Naive B cell (primary cell): ENCODE measurements at regions not wholly inside any gene's neighbourhood (a gene's known extent, or its start where the extent isn't known, plus 50 kb on each side); places are given as distances from the start of the nearest gene placed in this dataset.

Experiments
- ATAC-seq, 2 donors: fragments of 150-1000 bp; cut with Tn5 transposase; 2 replicates each; pipeline ENCODE4 v1.10.0; 2021; ENCODE audit warnings: low read depth in 2 of 2, mild to moderate bottlenecking in 2 of 2, moderate library complexity in 2 of 2
- DNase-seq: peaks from one replicate; pipeline ENCODE4 v3.0.0; 2022
- H3K27ac Mint-ChIP-seq, 6 donors: one replicate each; pipeline ENCODE4 v1.8.0; 2020 to 2022; ENCODE audit warnings: mild to moderate bottlenecking in 6 of 6, mixed read lengths in 6 of 6, moderate library complexity in 5 of 6, inconsistent platforms in 2 of 6
- H3K27me3 Mint-ChIP-seq, 3 donors: one replicate each; pipeline ENCODE4 v1.8.0; 2021 to 2022; ENCODE audit warnings: mixed read lengths in 3 of 3, mild to moderate bottlenecking in 1 of 3
- H3K36me3 Mint-ChIP-seq, 2 donors: one replicate each; pipeline ENCODE4 v1.8.0; 2020 to 2022; ENCODE audit warnings: mixed read lengths in 2 of 2, inconsistent platforms in 1 of 2, mild to moderate bottlenecking in 1 of 2
- H3K4me1 Mint-ChIP-seq, 3 donors: one replicate each; pipeline ENCODE4 v1.8.0; 2020 to 2022; ENCODE audit warnings: mixed read lengths in 3 of 3, inconsistent platforms in 1 of 3, mild to moderate bottlenecking in 1 of 3, moderate library complexity in 1 of 3
- H3K4me3 Mint-ChIP-seq, 8 donors: one replicate each; pipeline ENCODE4 v1.8.0; 2020 to 2022; ENCODE audit warnings: mild to moderate bottlenecking in 8 of 8, mixed read lengths in 8 of 8, moderate library complexity in 8 of 8, inconsistent platforms in 2 of 8
- H3K9me3 Mint-ChIP-seq, 7 donors: one replicate each; pipeline ENCODE4 v1.8.0; 2020 to 2022; ENCODE audit warnings: mixed read lengths in 7 of 7, mild to moderate bottlenecking in 5 of 7, inconsistent platforms in 2 of 7, moderate library complexity in 1 of 7

GRCh38 chr22:49063545-49063890 is 764.2 kb downstream of the BRD1 start:
- Mint-ChIP-seq H3K4me3 (no peak overlapping the region), H3K9me3 (no peaks in the 10 kb centered on the region), H3K36me3 (no peaks in the 10 kb centered on the region), H3K27ac (no peak overlapping the region), H3K4me1 (no peaks in the 10 kb centered on the region), H3K27me3 (peaks cover 18 to 40% (median 29%) of the 10 kb centered on the region in 3 donors)
- no peak for DNase-seq
- no peak for ATAC-seq

GRCh38 chr22:49062802-49063544 is 764.7 kb downstream of the BRD1 start:
- no peak for ATAC-seq
- no peaks in the 10 kb centered on the region for H3K36me3 Mint-ChIP-seq

GRCh38 chr22:49062155-49062801 is 765.4 kb downstream of the BRD1 start:
- ATAC-seq = no peak
- Mint-ChIP-seq H3K4me1 (no peaks in the 10 kb centered on the region), H3K4me3 (no peak overlapping the region), H3K27ac (no peak overlapping the region), H3K9me3 (no peaks in the 10 kb centered on the region), H3K27me3 (peaks cover 20 to 40% (median 29%) of the 10 kb centered on the region in 3 donors), H3K36me3 (no peaks in the 10 kb centered on the region)
- no peak for DNase-seq

More at GRCh38 chr22:49062802-49063544, 764.7 kb downstream of the BRD1 start:
- Mint-ChIP-seq H3K4me1 (no peaks in the 10 kb centered on the region), H3K27me3 (peaks cover 20 to 40% (median 29%) of the 10 kb centered on the region in 3 donors), H3K27ac (no peak overlapping the region), H3K9me3 (no peaks in the 10 kb centered on the region), H3K4me3 (no peak overlapping the region)
- DNase-seq = no peak

GRCh38 chr22:49057910-49058309 is 769.8 kb downstream of the BRD1 start:
- DNase-seq (no peak), ATAC-seq (no peak)
- Mint-ChIP-seq H3K4me3 (no peak overlapping the region), H3K27ac (peak overlapping the region in 1 of 6 donors; percentile 65), H3K36me3 (no peaks in the 10 kb centered on the region), H3K9me3 (no peaks in the 10 kb centered on the region), H3K27me3 (peaks cover 13 to 34% (median 19%) of the 10 kb centered on the region in 3 donors), H3K4me1 (no peaks in the 10 kb centered on the region)

- Mint-ChIP-seq H3K4me1 (peaks cover 3 to 6% (median 4%) of the 10 kb centered on the region in 3 donors), H3K27me3 (peaks cover 11 to 32% (median 12%) of the 10 kb centered on the region in 3 donors), H3K9me3 (peaks cover 0 to 2% (median 0%) of the 10 kb centered on the region in 7 donors), H3K4me3 (no peak overlapping the region), H3K36me3 (no peaks in the 10 kb centered on the region), H3K27ac (no peak overlapping the region)
- no peak for DNase-seq
- no peak for ATAC-seq
These were observed 771.4 kb downstream of the BRD1 start for GRCh38 chr22:49056301-49056700.

GRCh38 chr22:49055406-49055805 is 772.3 kb downstream of the BRD1 start:
- peaks cover 0 to 2% (median 0%) of the 10 kb centered on the region in 7 donors for H3K9me3 Mint-ChIP-seq
- DNase-seq (no peak), ATAC-seq (no peak)
- H3K27ac Mint-ChIP-seq = no peak overlapping the region
- H3K4me3 Mint-ChIP-seq = no peak overlapping the region
- H3K27me3 Mint-ChIP-seq = peaks cover 6 to 30% (median 11%) of the 10 kb centered on the region in 3 donors
- no peaks in the 10 kb centered on the region for H3K36me3 Mint-ChIP-seq
- H3K4me1 Mint-ChIP-seq = peaks cover 3 to 6% (median 4%) of the 10 kb centered on the region in 3 donors

- H3K4me3 Mint-ChIP-seq = no peak overlapping the region
These were observed 774.1 kb downstream of the BRD1 start for GRCh38 chr22:49053578-49053977.

GRCh38 chr22:49052560-49052959 is 775.1 kb downstream of the BRD1 start:
- peaks cover 0 to 2% (median 0%) of the 10 kb centered on the region in 7 donors for H3K9me3 Mint-ChIP-seq
- peak overlapping the region in 2 of 6 donors; percentile 49 to 59 for H3K27ac Mint-ChIP-seq
- peaks cover 0 to 22% (median under 1%) of the 10 kb centered on the region in 3 donors for H3K27me3 Mint-ChIP-seq
- DNase-seq = no peak
- no peaks in the 10 kb centered on the region for H3K36me3 Mint-ChIP-seq
- ATAC-seq = no peak
- peak overlapping the region; percentile 75 to 93 (median 86) for H3K4me3 Mint-ChIP-seq
- H3K4me1 Mint-ChIP-seq = peaks cover 3 to 6% (median 4%) of the 10 kb centered on the region in 3 donors

More at GRCh38 chr22:49053578-49053977, 774.1 kb downstream of the BRD1 start:
- peaks cover 3 to 6% (median 4%) of the 10 kb centered on the region in 3 donors for H3K4me1 Mint-ChIP-seq
- no peak overlapping the region for H3K27ac Mint-ChIP-seq
- H3K27me3 Mint-ChIP-seq = peaks cover 0 to 15% (median 6%) of the 10 kb centered on the region in 3 donors
- no peaks in the 10 kb centered on the region for H3K36me3 Mint-ChIP-seq
- ATAC-seq (no peak), DNase-seq (no peak)
- peaks cover 0 to 2% (median 0%) of the 10 kb centered on the region in 7 donors for H3K9me3 Mint-ChIP-seq

GRCh38 chr22:49052023-49052538 is 775.6 kb downstream of the BRD1 start:
- peak; percentile 92 to 95 for ATAC-seq
- Mint-ChIP-seq H3K4me1 (peaks cover 3 to 6% (median 4%) of the 10 kb centered on the region in 3 donors), H3K9me3 (peaks cover 0 to 2% (median 0%) of the 10 kb centered on the region in 7 donors), H3K27me3 (peaks cover 0 to 21% (median 0%) of the 10 kb centered on the region in 3 donors), H3K36me3 (no peaks in the 10 kb centered on the region), H3K27ac (peak overlapping the region in 3 of 6 donors; percentile 35 to 59 (median 49)), H3K4me3 (peak overlapping the region; percentile 75 to 93 (median 86))
- peak; percentile 57 for DNase-seq

- no peak for ATAC-seq
- peaks cover 3 to 6% (median 4%) of the 10 kb centered on the region in 3 donors for H3K4me1 Mint-ChIP-seq
- peak overlapping the region in 5 of 8 donors; percentile 51 to 93 (median 87) for H3K4me3 Mint-ChIP-seq
These were observed 776.1 kb downstream of the BRD1 start for GRCh38 chr22:49051491-49052022.

GRCh38 chr22:49049691-49050090 is 778.0 kb downstream of the BRD1 start:
- ATAC-seq = no peak
- peak overlapping the region in 1 of 8 donors; percentile 41 for H3K4me3 Mint-ChIP-seq
- H3K4me1 Mint-ChIP-seq = peaks cover 3 to 6% (median 4%) of the 10 kb centered on the region in 3 donors

More at GRCh38 chr22:49051491-49052022, 776.1 kb downstream of the BRD1 start:
- H3K27ac Mint-ChIP-seq = no peak overlapping the region
- peaks cover 0 to 2% (median 0%) of the 10 kb centered on the region in 7 donors for H3K9me3 Mint-ChIP-seq
- H3K36me3 Mint-ChIP-seq = no peaks in the 10 kb centered on the region
- DNase-seq = no peak
- peaks cover 0 to 16% (median 0%) of the 10 kb centered on the region in 3 donors for H3K27me3 Mint-ChIP-seq

GRCh38 chr22:49048591-49048990 is 779.1 kb downstream of the BRD1 start:
- Mint-ChIP-seq H3K27me3 (peaks cover 0 to 16% (median 0%) of the 10 kb centered on the region in 3 donors), H3K4me3 (no peak overlapping the region), H3K9me3 (peaks cover 0 to 2% (median 0%) of the 10 kb centered on the region in 7 donors), H3K4me1 (peaks cover 3 to 6% (median 4%) of the 10 kb centered on the region in 3 donors), H3K36me3 (no peaks in the 10 kb centered on the region), H3K27ac (peak overlapping the region in 1 of 6 donors; percentile 2)
- no peak for DNase-seq
- no peak for ATAC-seq

More at GRCh38 chr22:49049691-49050090, 778.0 kb downstream of the BRD1 start:
- Mint-ChIP-seq H3K27ac (peak overlapping the region in 1 of 6 donors; percentile 83), H3K9me3 (peaks cover 0 to 2% (median 0%) of the 10 kb centered on the region in 7 donors), H3K27me3 (peaks cover 0 to 16% (median 0%) of the 10 kb centered on the region in 3 donors), H3K36me3 (no peaks in the 10 kb centered on the region)
- DNase-seq = no peak

GRCh38 chr22:49047447-49047846 is 780.2 kb downstream of the BRD1 start:
- ATAC-seq (no peak), DNase-seq (no peak)
- no peak overlapping the region for H3K27ac Mint-ChIP-seq
- H3K4me3 Mint-ChIP-seq = no peak overlapping the region
- H3K27me3 Mint-ChIP-seq = peaks cover 0 to 18% (median 0%) of the 10 kb centered on the region in 3 donors
- no peaks in the 10 kb centered on the region for H3K36me3 Mint-ChIP-seq
- H3K9me3 Mint-ChIP-seq = peaks cover 0 to 2% (median 0%) of the 10 kb centered on the region in 7 donors
- H3K4me1 Mint-ChIP-seq = peaks cover 3 to 5% (median 4%) of the 10 kb centered on the region in 3 donors
